ENCODE measurements at regions not wholly inside any gene's neighbourhood (a gene's known extent, or its start where the extent isn't known, plus 50 kb on each side); places are given as distances from the start of the nearest gene placed in this dataset.

DNA sequence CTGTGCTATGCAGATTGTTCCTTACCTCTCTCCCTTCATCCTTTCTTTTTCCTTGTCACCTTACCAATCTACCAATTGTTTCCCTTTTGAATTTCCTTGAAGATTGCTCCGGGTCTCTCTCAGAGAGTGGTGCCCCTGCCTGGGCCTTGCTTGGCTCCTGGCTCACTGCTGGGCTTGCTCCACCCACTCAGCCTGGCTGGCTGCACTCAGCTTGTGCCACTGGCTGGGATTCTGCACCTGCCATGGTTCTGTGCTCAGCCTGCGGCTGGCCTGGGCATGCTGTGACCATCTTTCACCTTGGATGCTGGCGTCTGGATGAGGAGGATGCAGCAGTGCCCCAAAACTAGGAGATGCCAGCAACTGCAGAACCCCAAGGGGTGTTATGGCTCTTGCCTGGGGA lies 463.9 kb upstream of the CXADR start:
- Mint-ChIP-seq H3K4me1 (ENCODE audit: low read depth in 2 of 2) (no peaks in the 10 kb centered on the region), H3K9me3 (peaks cover 10 to 21% of the 10 kb centered on the region in 2 donors), H3K27ac (no peak overlapping the region), H3K4me3 (no peak overlapping the region), H3K27me3 (no peaks in the 10 kb centered on the region), H3K36me3 (ENCODE audit: insufficient read depth) (no peaks in the 10 kb centered on the region)
- ATAC-seq (replicated peaks) (no peak), DNase-seq (no peak)

DNA sequence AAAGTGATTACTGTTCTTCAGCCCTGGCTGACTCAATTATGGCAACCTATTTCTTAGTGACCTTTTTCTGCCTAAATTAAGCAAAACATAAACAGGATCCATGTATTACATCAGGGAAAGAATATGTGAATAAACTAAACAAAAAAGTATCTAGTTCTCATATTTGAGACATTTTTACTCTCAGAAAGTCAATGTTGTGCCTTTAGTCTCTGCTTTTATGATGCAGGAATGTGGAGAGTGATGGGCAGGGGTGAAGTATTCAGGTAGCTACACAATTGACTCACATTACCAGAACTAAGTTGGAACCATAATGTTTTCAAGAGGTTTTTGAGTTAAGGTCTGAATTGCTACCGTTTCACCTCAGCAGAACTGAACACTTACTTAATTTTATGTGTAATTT lies 462.7 kb upstream of the CXADR start:
- DNase-seq, result no peak
- Mint-ChIP-seq H3K9me3 (peaks cover 10 to 21% of the 10 kb centered on the region in 2 donors), H3K36me3 (ENCODE audit: insufficient read depth) (no peaks in the 10 kb centered on the region)

GRCh38 chr21:17050646-17051045 lies 462.2 kb upstream of the CXADR start:
- Mint-ChIP-seq H3K27me3 (no peaks in the 10 kb centered on the region), H3K36me3 (ENCODE audit: insufficient read depth) (no peaks in the 10 kb centered on the region), H3K27ac (no peak overlapping the region), H3K9me3 (peaks cover 9 to 21% of the 10 kb centered on the region in 2 donors), H3K4me1 (ENCODE audit: low read depth in 2 of 2) (no peaks in the 10 kb centered on the region), H3K4me3 (no peak overlapping the region)
- ATAC-seq (replicated peaks) (no peak), DNase-seq (no peak)

More for the DNA sequence above, 462.7 kb upstream of the CXADR start:
- H3K27me3 Mint-ChIP-seq, result no peaks in the 10 kb centered on the region
- no peak overlapping the region for H3K27ac Mint-ChIP-seq
- no peaks in the 10 kb centered on the region for H3K4me1 Mint-ChIP-seq (ENCODE audit: low read depth in 2 of 2)
- no peak overlapping the region for H3K4me3 Mint-ChIP-seq
- no peak for ATAC-seq (replicated peaks)

GRCh38 chr21:17051054-17051453 lies 461.8 kb upstream of the CXADR start:
- DNase-seq (no peak), ATAC-seq (replicated peaks) (no peak)
- peaks cover 8 to 21% of the 10 kb centered on the region in 2 donors for H3K9me3 Mint-ChIP-seq
- H3K27me3 Mint-ChIP-seq, result no peaks in the 10 kb centered on the region
- H3K4me3 Mint-ChIP-seq, result no peak overlapping the region
- no peak overlapping the region for H3K27ac Mint-ChIP-seq
- H3K4me1 Mint-ChIP-seq (ENCODE audit: low read depth in 2 of 2), result no peaks in the 10 kb centered on the region
- H3K36me3 Mint-ChIP-seq (ENCODE audit: insufficient read depth), result no peaks in the 10 kb centered on the region

DNA sequence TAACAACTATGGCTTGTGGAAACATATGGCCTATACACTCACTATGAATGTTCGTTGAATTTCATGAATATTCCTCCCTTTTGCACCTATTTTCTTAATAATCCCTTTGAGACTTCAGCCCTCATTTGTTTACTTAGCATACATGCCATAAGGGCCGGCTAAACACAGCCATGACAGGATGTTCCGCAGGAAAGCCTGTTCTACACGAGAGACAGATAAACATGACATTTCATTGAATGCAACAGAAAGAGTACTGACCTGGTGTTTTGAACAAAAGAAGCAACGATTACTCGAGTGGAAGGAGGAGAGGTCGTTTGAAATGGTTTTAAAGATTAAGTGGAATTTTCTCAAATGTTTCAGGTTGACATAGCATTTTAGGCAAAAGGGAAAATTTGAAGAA lies 459.5 kb upstream of the CXADR start:
- ATAC-seq (replicated peaks), result no peak
- H3K27me3 Mint-ChIP-seq, result no peaks in the 10 kb centered on the region
- H3K4me1 Mint-ChIP-seq (ENCODE audit: low read depth in 2 of 2), result no peaks in the 10 kb centered on the region
- H3K9me3 Mint-ChIP-seq, result peaks cover 8 to 22% of the 10 kb centered on the region in 2 donors
- no peak for DNase-seq
- no peak overlapping the region for H3K4me3 Mint-ChIP-seq
- no peak overlapping the region for H3K27ac Mint-ChIP-seq
- H3K36me3 Mint-ChIP-seq (ENCODE audit: insufficient read depth), result no peaks in the 10 kb centered on the region

- Mint-ChIP-seq H3K4me1 (ENCODE audit: low read depth in 2 of 2) (no peaks in the 10 kb centered on the region), H3K27me3 (no peaks in the 10 kb centered on the region), H3K36me3 (ENCODE audit: insufficient read depth) (no peaks in the 10 kb centered on the region), H3K4me3 (no peak overlapping the region), H3K9me3 (peaks cover 8 to 14% of the 10 kb centered on the region in 2 donors), H3K27ac (no peak overlapping the region)
- DNase-seq, result no peak
- ATAC-seq (replicated peaks), result no peak
Measured at GRCh38 chr21:17059936-17060335, 452.9 kb upstream of the CXADR start.

DNA sequence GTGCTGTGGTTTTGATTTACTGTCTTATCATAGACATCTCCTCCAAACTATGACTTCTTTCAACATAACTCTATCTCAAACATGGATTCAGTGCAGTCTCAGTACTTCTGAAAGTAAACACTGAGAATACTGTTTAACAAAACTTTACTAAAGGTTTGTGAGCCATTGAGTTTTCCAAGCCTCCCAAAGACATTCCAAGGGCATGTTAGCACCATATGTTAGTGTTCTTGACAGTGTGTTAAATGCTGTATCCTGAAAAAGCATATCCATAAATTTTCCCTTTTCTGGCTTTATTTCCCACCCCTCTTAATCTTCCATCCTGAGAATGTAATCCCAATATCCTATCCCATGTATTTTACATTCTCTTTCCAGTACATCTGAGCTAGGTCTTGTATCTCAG lies 446.8 kb upstream of the CXADR start:
- H3K27ac Mint-ChIP-seq, result no peak overlapping the region
- ATAC-seq (replicated peaks) (no peak), DNase-seq (no peak)
- H3K4me1 Mint-ChIP-seq (ENCODE audit: low read depth in 2 of 2), result no peaks in the 10 kb centered on the region
- H3K36me3 Mint-ChIP-seq (ENCODE audit: insufficient read depth), result no peaks in the 10 kb centered on the region
- H3K9me3 Mint-ChIP-seq, result peaks cover 8 to 11% of the 10 kb centered on the region in 2 donors
- H3K27me3 Mint-ChIP-seq, result no peaks in the 10 kb centered on the region
- no peak overlapping the region for H3K4me3 Mint-ChIP-seq

GRCh38 chr21:17071093-17071492 lies 441.8 kb upstream of the CXADR start:
- H3K27me3 Mint-ChIP-seq, result no peaks in the 10 kb centered on the region
- H3K27ac Mint-ChIP-seq, result no peak overlapping the region
- DNase-seq (no peak), ATAC-seq (replicated peaks) (no peak)
- H3K4me1 Mint-ChIP-seq (ENCODE audit: low read depth in 2 of 2), result no peaks in the 10 kb centered on the region
- no peak overlapping the region for H3K4me3 Mint-ChIP-seq
- H3K36me3 Mint-ChIP-seq (ENCODE audit: insufficient read depth), result no peaks in the 10 kb centered on the region
- H3K9me3 Mint-ChIP-seq, result peaks cover 8 to 10% of the 10 kb centered on the region in 2 donors

DNA sequence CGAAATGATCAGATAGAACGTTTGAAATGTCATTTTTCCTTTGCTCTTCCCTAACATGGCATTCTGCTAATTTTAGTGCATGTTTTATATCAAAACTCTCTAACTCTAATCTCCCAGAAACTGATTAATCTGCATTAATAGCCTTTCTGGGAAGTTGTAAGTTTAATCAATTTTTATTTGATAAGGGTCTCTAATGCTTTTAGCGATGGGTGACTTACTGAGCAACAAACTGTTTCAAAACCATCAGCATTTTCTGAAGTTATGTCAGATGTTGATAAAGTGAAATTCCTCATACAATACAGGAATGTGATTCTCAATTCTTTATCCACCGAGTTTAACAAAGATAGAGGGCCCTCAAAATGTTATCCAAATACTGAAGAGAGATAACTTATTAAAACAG lies 431.6 kb upstream of the CXADR start:
- Mint-ChIP-seq H3K4me3 (no peak overlapping the region), H3K9me3 (peaks cover 0 to 9% of the 10 kb centered on the region in 2 donors), H3K36me3 (ENCODE audit: insufficient read depth) (no peaks in the 10 kb centered on the region), H3K27me3 (no peaks in the 10 kb centered on the region), H3K27ac (no peak overlapping the region), H3K4me1 (ENCODE audit: low read depth in 2 of 2) (no peaks in the 10 kb centered on the region)
- ATAC-seq (replicated peaks), result no peak
- DNase-seq, result no peak

GRCh38 chr21:17082843-17083483 lies 429.9 kb upstream of the CXADR start:
- H3K4me3 Mint-ChIP-seq, result no peak overlapping the region
- peaks cover 2 to 16% of the 10 kb centered on the region in 2 donors for H3K9me3 Mint-ChIP-seq
- DNase-seq (no peak), ATAC-seq (replicated peaks) (no peak)
- H3K27me3 Mint-ChIP-seq, result no peaks in the 10 kb centered on the region
- no peaks in the 10 kb centered on the region for H3K4me1 Mint-ChIP-seq (ENCODE audit: low read depth in 2 of 2)
- no peaks in the 10 kb centered on the region for H3K36me3 Mint-ChIP-seq (ENCODE audit: insufficient read depth)
- no peak overlapping the region for H3K27ac Mint-ChIP-seq

GRCh38 chr21:17085707-17086106 lies 427.1 kb upstream of the CXADR start:
- ATAC-seq (replicated peaks) (no peak), DNase-seq (no peak)
- H3K9me3 Mint-ChIP-seq, result peaks cover 2 to 16% of the 10 kb centered on the region in 2 donors
- H3K4me3 Mint-ChIP-seq, result no peak overlapping the region
- no peaks in the 10 kb centered on the region for H3K4me1 Mint-ChIP-seq (ENCODE audit: low read depth in 2 of 2)
- no peaks in the 10 kb centered on the region for H3K36me3 Mint-ChIP-seq (ENCODE audit: insufficient read depth)
- no peak overlapping the region for H3K27ac Mint-ChIP-seq
- no peaks in the 10 kb centered on the region for H3K27me3 Mint-ChIP-seq

DNA sequence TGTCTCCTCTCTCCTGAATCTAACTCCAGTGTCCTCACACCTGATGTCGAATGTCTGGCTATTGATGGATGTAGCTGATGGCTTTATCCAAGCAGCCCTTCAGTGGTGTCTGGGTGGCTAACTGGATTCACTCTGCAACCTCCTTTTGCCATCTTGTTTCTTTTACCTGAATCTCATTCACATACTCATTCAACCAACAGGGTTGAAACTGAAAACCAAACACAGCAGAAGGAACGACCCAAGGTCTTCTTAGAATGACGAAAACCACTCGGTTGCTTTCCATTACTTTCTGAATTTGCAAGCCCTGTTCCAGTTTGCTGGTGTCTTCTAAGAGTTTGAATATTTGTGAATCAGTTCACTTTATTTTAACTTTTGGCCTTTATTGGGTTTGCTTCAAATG lies 424.3 kb upstream of the CXADR start:
- H3K36me3 Mint-ChIP-seq (ENCODE audit: insufficient read depth), result no peaks in the 10 kb centered on the region
- no peak for DNase-seq
- no peak overlapping the region for H3K4me3 Mint-ChIP-seq
- H3K9me3 Mint-ChIP-seq, result peaks cover 4 to 14% of the 10 kb centered on the region in 2 donors
- ATAC-seq (replicated peaks), result no peak
- no peaks in the 10 kb centered on the region for H3K27me3 Mint-ChIP-seq
- H3K4me1 Mint-ChIP-seq (ENCODE audit: low read depth in 2 of 2), result no peaks in the 10 kb centered on the region
- H3K27ac Mint-ChIP-seq, result no peak overlapping the region

- Mint-ChIP-seq H3K4me1 (ENCODE audit: low read depth in 2 of 2) (no peaks in the 10 kb centered on the region), H3K27me3 (no peaks in the 10 kb centered on the region), H3K36me3 (ENCODE audit: insufficient read depth) (no peaks in the 10 kb centered on the region), H3K9me3 (peaks cover 4 to 14% of the 10 kb centered on the region in 2 donors), H3K27ac (no peak overlapping the region), H3K4me3 (no peak overlapping the region)
- DNase-seq (no peak), ATAC-seq (replicated peaks) (no peak)
Measured at GRCh38 chr21:17089091-17089491, 423.8 kb upstream of the CXADR start.

DNA sequence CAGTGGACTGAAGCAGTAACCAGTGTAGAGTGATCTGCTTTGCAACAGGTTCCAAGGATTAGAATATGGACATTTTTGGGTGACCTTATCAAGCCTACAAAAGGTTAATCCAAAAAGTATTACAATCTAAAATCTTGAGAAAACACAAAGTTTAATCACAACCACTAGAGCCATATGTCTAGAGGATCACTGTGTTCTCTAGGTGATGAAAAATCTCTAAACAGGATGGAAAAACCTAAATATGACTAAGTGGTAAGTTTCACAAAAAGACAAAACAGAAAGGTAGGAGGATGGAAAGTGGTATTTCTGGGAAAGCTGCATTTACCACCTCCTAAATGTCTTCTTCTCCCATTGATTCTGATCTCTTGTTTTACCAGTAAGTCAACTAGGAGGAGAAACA lies 411.1 kb upstream of the CXADR start:
- no peak overlapping the region for H3K27ac Mint-ChIP-seq
- DNase-seq (no peak), ATAC-seq (replicated peaks) (no peak)
- H3K9me3 Mint-ChIP-seq, result peaks cover 11 to 43% of the 10 kb centered on the region in 2 donors
- no peaks in the 10 kb centered on the region for H3K36me3 Mint-ChIP-seq (ENCODE audit: insufficient read depth)
- no peaks in the 10 kb centered on the region for H3K4me1 Mint-ChIP-seq (ENCODE audit: low read depth in 2 of 2)
- no peak overlapping the region for H3K4me3 Mint-ChIP-seq
- H3K27me3 Mint-ChIP-seq, result no peaks in the 10 kb centered on the region

DNA sequence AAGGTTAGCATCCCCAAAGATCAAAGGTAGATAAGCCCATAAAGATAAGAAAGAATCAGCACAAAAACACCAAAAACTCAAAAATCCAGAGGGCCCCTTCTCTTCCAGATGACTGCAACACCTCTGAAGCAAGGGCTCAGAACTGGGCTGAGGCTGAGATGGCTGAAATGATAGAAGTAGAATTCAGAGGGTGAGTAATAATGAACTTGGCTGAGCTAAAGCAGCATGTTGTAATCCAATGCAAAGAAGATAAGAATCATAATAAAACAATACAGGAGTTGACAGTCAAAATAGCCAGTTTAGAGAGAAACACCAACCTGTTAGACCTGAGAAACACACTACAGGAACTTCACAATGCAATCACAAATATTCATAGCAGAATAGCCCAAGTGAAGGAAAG lies 406.9 kb upstream of the CXADR start:
- no peak overlapping the region for H3K4me3 Mint-ChIP-seq
- no peaks in the 10 kb centered on the region for H3K4me1 Mint-ChIP-seq (ENCODE audit: low read depth in 2 of 2)
- DNase-seq (no peak), ATAC-seq (replicated peaks) (no peak)
- H3K27me3 Mint-ChIP-seq, result no peaks in the 10 kb centered on the region
- H3K36me3 Mint-ChIP-seq (ENCODE audit: insufficient read depth), result no peaks in the 10 kb centered on the region
- no peak overlapping the region for H3K27ac Mint-ChIP-seq
- peaks cover 4 to 33% of the 10 kb centered on the region in 2 donors for H3K9me3 Mint-ChIP-seq

Measured in effector memory CD8-positive, alpha-beta T cell (primary cell).